22Rv1 (cell line): ENCODE measurements at regions not wholly inside any gene's neighbourhood (a gene's known extent, or its start where the extent isn't known, plus 50 kb on each side); places are given as distances from the start of the nearest gene placed in this dataset.
"Not testable (repeated sequence)": the region's sequence is repeated elsewhere in the genome, so short reads cannot be mapped to it uniquely, and the experiment has no call there.

ENCODE experiments used
- H3K27ac ChIP-seq: fragments of 450-650 bp; 2 replicates; pipeline ENCODE4 v1.5.1; 2017
- ZFX ChIP-seq: fragments of 450-650 bp; IDR thresholded peaks from 2 replicates; pipeline ENCODE4 v1.6.1; 2017; ENCODE audit warnings: antibody characterized with exemption, borderline replicate concordance
- TF ChIP-seq, protein P1 (sequence below): fragments of 450-650 bp; IDR thresholded peaks from 2 replicates; pipeline ENCODE4 v1.5.1; 2017; ENCODE audit warnings: mild to moderate bottlenecking

DNA sequence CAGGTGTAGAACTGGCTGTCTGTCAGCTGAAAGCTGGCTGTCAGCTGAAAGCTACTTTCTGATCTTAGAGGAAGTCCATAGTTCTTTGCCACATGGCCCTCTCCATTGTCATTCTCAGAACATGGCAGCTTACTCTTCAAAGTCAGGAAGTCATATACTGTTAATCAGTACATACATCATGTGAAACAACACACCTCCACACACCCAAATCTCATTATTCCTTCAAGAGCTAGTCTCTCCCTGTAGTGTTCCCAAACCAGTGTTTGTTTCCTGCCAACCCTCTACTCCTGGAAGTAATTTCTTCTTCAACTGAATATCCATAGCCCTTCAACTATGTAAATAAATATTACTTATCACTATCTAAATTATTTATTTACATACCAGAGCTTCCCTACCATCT, 58.9 kb downstream of the OR5AK2 start:
- TF ChIP-seq, protein P1, sequence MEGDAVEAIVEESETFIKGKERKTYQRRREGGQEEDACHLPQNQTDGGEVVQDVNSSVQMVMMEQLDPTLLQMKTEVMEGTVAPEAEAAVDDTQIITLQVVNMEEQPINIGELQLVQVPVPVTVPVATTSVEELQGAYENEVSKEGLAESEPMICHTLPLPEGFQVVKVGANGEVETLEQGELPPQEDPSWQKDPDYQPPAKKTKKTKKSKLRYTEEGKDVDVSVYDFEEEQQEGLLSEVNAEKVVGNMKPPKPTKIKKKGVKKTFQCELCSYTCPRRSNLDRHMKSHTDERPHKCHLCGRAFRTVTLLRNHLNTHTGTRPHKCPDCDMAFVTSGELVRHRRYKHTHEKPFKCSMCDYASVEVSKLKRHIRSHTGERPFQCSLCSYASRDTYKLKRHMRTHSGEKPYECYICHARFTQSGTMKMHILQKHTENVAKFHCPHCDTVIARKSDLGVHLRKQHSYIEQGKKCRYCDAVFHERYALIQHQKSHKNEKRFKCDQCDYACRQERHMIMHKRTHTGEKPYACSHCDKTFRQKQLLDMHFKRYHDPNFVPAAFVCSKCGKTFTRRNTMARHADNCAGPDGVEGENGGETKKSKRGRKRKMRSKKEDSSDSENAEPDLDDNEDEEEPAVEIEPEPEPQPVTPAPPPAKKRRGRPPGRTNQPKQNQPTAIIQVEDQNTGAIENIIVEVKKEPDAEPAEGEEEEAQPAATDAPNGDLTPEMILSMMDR: no peak
- no peak for TF ChIP-seq ZFX
- H3K27ac ChIP-seq: no peak overlapping the region

DNA sequence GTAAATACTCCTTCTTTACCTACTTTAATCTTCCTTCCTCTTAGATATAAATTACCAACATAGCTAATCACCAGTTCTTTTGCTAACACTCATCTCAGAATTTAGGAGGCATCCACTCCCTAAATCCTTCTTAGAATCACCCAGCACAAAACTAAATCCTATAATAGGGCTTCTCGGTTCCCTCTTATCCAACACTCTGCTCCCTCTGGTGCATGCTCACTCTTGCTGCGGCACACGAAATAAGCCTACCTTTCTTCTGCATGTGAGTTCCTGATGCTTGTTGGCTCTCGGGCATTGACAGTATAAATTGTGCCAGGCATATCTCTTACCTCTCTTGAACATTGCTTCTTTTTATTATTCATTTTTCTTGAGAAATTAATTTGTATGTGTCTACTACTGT, 61.0 kb downstream of the OR5AK2 start:
- no peak for TF ChIP-seq ZFX
- TF ChIP-seq, protein P1: no peak
- no peak overlapping the region for H3K27ac ChIP-seq

DNA sequence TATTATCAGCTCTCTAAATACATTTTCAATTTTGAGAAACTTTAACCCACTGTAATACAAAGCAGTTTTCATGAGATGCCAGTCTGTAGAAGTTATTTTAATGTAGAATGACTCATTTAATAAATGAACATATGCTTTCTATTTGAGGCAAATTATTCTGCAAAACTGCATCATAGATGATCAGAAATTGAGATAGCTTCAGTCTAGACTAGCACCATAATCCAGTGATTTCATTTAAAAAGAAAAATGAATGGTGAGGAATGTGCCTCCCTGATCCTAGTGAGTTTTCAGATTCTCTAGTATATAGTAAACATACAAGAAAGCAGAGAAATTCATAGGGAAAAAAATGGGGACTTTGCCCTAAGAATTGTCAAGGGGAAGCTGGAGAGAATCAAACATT, 66.1 kb downstream of the OR5AK2 start:
- no peak overlapping the region for H3K27ac ChIP-seq
- TF ChIP-seq ZFX: no peak
- TF ChIP-seq, protein P1: no peak

GRCh38 chr11:57055744-57056143, 67.0 kb downstream of the OR5AK2 start:
- H3K27ac ChIP-seq: no peak overlapping the region
- TF ChIP-seq ZFX: no peak
- TF ChIP-seq, protein P1: no peak

DNA sequence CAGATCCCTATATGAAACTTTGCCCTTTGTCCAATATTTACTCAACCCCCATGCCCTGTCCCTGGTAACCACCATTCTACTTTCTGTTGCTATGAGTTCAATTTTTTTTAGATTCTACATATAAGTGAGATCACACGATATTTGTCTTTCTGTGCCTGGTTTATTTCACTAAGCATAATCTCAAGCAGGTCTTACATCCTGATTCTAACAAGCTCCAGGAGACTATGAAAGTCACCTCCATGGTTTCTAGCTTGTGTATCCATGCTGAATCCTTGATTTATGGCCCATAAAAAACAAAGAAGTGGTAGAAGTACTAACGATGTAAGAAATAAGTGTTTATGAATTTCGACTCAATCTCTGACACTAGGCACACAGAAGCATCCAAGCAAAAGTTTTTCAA, 68.0 kb downstream of the OR5AK2 start:
- H3K27ac ChIP-seq: no peak overlapping the region
- TF ChIP-seq, protein P1: no peak
- TF ChIP-seq ZFX: no peak

- no peak for TF ChIP-seq ZFX
- TF ChIP-seq, protein P1: no peak
- H3K27ac ChIP-seq: no peak overlapping the region
Measured at GRCh38 chr11:57057561-57057960, 68.8 kb downstream of the OR5AK2 start.

GRCh38 chr11:57062957-57063356, 74.2 kb downstream of the OR5AK2 start:
- not testable (repeated sequence) for H3K27ac ChIP-seq

GRCh38 chr11:57069942-57070341, 81.2 kb downstream of the OR5AK2 start:
- TF ChIP-seq ZFX: no peak
- TF ChIP-seq, protein P1: no peak
- no peak overlapping the region for H3K27ac ChIP-seq
